IMR-90 (cell line): ENCODE measurements at regions not wholly inside any gene's neighbourhood (a gene's known extent, or its start where the extent isn't known, plus 50 kb on each side); places are given as distances from the start of the nearest gene placed in this dataset.

Source experiments
- ATAC-seq: fragments of 200-7000 bp; cut with Tn5 transposase; 2 replicates; pipeline ENCODE4 v1.9.1; 2020; ENCODE audit warnings: low read depth, mild to moderate bottlenecking, moderate library complexity
- BruUV-seq: library from RNA; stranded (reverse); fragments of 400-500 nt; replicated peaks from 2 replicates; lab custom pipeline; 2021; lab: Mats Ljungman, UMichigan
- CTCF ChIA-PET: fragments of 300-600 bp; formaldehyde crosslinking; extraction: SDS; loops from one replicate; lab custom pipeline; 2021; ENCODE audit warnings: antibody characterized with exemption; lab: Yijun Ruan, JAX
- POLR2A ChIA-PET: fragments of 300-600 bp; sonication (Branson Sonifier 250); formaldehyde crosslinking; loops from one replicate; lab custom pipeline; 2022; ENCODE audit warnings: antibody characterized with exemption; ENCODE audit not compliant: unreplicated experiment; lab: Charles Lee
- DNase-seq: peaks from one replicate; pipeline ENCODE4 v3.0.0; 2013
- H2AFZ ChIP-seq: replicated peaks from 2 replicates; pipeline ENCODE3; 2013; ENCODE audit warnings: low read length, mild to moderate bottlenecking; ENCODE audit not compliant: poor library complexity
- H2AK5ac ChIP-seq: 2 replicates; pipeline ENCODE4 v1.6.1; 2013; ENCODE audit warnings: low read depth, low read length, inconsistent platforms
- H2AK9ac ChIP-seq: replicated peaks from 2 replicates; pipeline ENCODE3; 2013; ENCODE audit warnings: mild to moderate bottlenecking, low read depth, low read length, moderate library complexity; ENCODE audit not compliant: poor library complexity
- H2BK120ac ChIP-seq: 2 replicates; pipeline ENCODE4 v1.6.1; 2013; ENCODE audit warnings: low read depth, low read length, inconsistent platforms
- H2BK15ac ChIP-seq: 3 replicates; pipeline ENCODE4 v1.6.1; 2013; ENCODE audit warnings: low read depth, low read length, inconsistent platforms
- H2BK20ac ChIP-seq: 2 replicates; pipeline ENCODE4 v1.6.1; 2013; ENCODE audit warnings: low read depth, mild to moderate bottlenecking, inconsistent platforms, low read length, moderate library complexity
- H2BK5ac ChIP-seq: 2 replicates; pipeline ENCODE4 v1.6.1; 2013; ENCODE audit warnings: mild to moderate bottlenecking, low read depth, low read length, inconsistent platforms; ENCODE audit not compliant: poor library complexity, severe bottlenecking
- H3K14ac ChIP-seq: replicated peaks from 2 replicates; pipeline ENCODE4 v1.6.1; 2013; ENCODE audit warnings: low read depth, low read length, inconsistent platforms
- H3K18ac ChIP-seq: 2 replicates; pipeline ENCODE4 v1.6.1; 2013; ENCODE audit warnings: low read depth, low read length, control low read depth
- H3K23ac ChIP-seq: 2 replicates; pipeline ENCODE4 v1.6.1; 2013; ENCODE audit warnings: low read depth, low read length, inconsistent platforms
- H3K27ac ChIP-seq: 2 replicates; pipeline ENCODE4 v1.5.1; 2013; ENCODE audit warnings: mild to moderate bottlenecking, control low read depth, low read length; ENCODE audit not compliant: insufficient read depth
- H3K27me3 ChIP-seq: 2 replicates; pipeline ENCODE4 v1.6.1; 2013; ENCODE audit warnings: low read length; ENCODE audit not compliant: control insufficient read depth, insufficient read depth
- H3K36me3 ChIP-seq: 2 replicates; pipeline ENCODE4 v1.6.1; 2013; ENCODE audit warnings: low read length, mixed read lengths; ENCODE audit not compliant: control insufficient read depth, insufficient read depth
- H3K4ac ChIP-seq: 2 replicates; pipeline ENCODE4 v1.6.1; 2013; ENCODE audit warnings: low read depth, low read length, inconsistent platforms
- H3K4me1 ChIP-seq: 2 replicates; pipeline ENCODE4 v1.6.1; 2013; ENCODE audit warnings: low read length, mixed read lengths; ENCODE audit not compliant: control insufficient read depth, insufficient read depth
- H3K4me2 ChIP-seq: 2 replicates; pipeline ENCODE4 v1.6.1; 2013; ENCODE audit warnings: low read depth, mild to moderate bottlenecking, control low read depth, low read length, moderate library complexity
- H3K4me3 ChIP-seq: 2 replicates; pipeline ENCODE4 v1.5.1; 2013; ENCODE audit warnings: low read depth, mild to moderate bottlenecking, control low read depth, low read length, moderate library complexity; ENCODE audit not compliant: insufficient read depth
- H3K56ac ChIP-seq: 2 replicates; pipeline ENCODE4 v1.6.1; 2013; ENCODE audit warnings: low read length, inconsistent platforms; ENCODE audit not compliant: insufficient read depth; ENCODE audit errors: extremely low read depth
- H3K79me1 ChIP-seq, 2 experiments: 2 replicates each; pipeline ENCODE4 v1.6.1; 2013; ENCODE audit warnings: low read length in 2 of 2, inconsistent platforms in 1 of 2, low read depth in 1 of 2
- H3K9ac ChIP-seq: 2 replicates; pipeline ENCODE4 v1.6.1; 2013; ENCODE audit warnings: low read depth, low read length, control low read depth
- H3K9me1 ChIP-seq: 2 replicates; pipeline ENCODE4 v1.6.1; 2013; ENCODE audit warnings: low read length, inconsistent platforms; ENCODE audit not compliant: insufficient read depth
- H3K9me3 ChIP-seq: 2 replicates; pipeline ENCODE4 v1.6.1; 2013; ENCODE audit warnings: low read length; ENCODE audit not compliant: control insufficient read depth, insufficient read depth
- H4K20me1 ChIP-seq: 2 replicates; pipeline ENCODE4 v1.6.1; 2013; ENCODE audit warnings: low read length, inconsistent platforms; ENCODE audit not compliant: insufficient read depth
- H4K5ac ChIP-seq: 2 replicates; pipeline ENCODE4 v1.6.1; 2013; ENCODE audit warnings: mild to moderate bottlenecking, low read depth, low read length, control low read depth
- H4K8ac ChIP-seq, 2 experiments: 2 replicates each; pipeline ENCODE4 v1.6.1; 2013; ENCODE audit warnings: low read depth in 2 of 2, low read length in 2 of 2, control low read depth in 1 of 2, inconsistent platforms in 1 of 2
- H4K91ac ChIP-seq: 2 replicates; pipeline ENCODE4 v1.6.1; 2013; ENCODE audit warnings: low read depth, low read length, inconsistent platforms; ENCODE audit not compliant: insufficient read depth
- CTCF ChIP-seq: conservative IDR thresholded peaks from 2 replicates; pipeline ENCODE4 v1.5.1; 2012; ENCODE audit warnings: mild to moderate bottlenecking, low read depth, low read length, improper control_type of control experiment
- FOS ChIP-seq: fragments of 150-350 bp; IDR thresholded peaks from 2 replicates; pipeline ENCODE4 v1.6.1; 2016; ENCODE audit warnings: low read depth, low read length
- RAD21 ChIP-seq: IDR thresholded peaks from 2 replicates; pipeline ENCODE4 v1.6.1; 2012; ENCODE audit warnings: low read length, improper control_type of control experiment
- WGBS, 2 experiments: methylation state at CpG; one replicate each; pipeline versions ENCODE4 v1.1.5 to v1.1.7; 2013; ENCODE audit warnings: missing lambda C conversion rate in 2 of 2; ENCODE audit not compliant: insufficient read length in 1 of 2; ENCODE audit errors: extremely low coverage in 2 of 2; 5-methylcytosine and 5-hydroxymethylcytosine counted together
- dilution Hi-C: fragments of 300-500 bp; cut with HindIII; formaldehyde crosslinking; loops from one replicate; pipeline ENCODE4 v1.14.3; 2018; ENCODE audit warnings: low sequenced_read_pairs; ENCODE audit not compliant: unreplicated experiment
- in situ Hi-C: fragments of 300-500 bp; cut with MboI; formaldehyde crosslinking; loops from 3 replicates; pipeline ENCODE4 v1.14.3; 2019; ENCODE audit warnings: low sequenced_read_pairs, inconsistent platforms, mixed read lengths
- intact Hi-C: fragments of 100-400 bp; cut with micrococcal nuclease; formaldehyde crosslinking; loops from 2 replicates; pipeline ENCODE4 v1.10.0; 2022

- H3K27me3 ChIP-seq, result no peaks in the 10 kb centered on the region
- intact Hi-C loops (no loop called here), dilution Hi-C loops (no loop called here), in situ Hi-C loops (no loop called here)
- no peak overlapping the region for H2BK20ac ChIP-seq
- no peaks in the 10 kb centered on the region for H3K79me1 ChIP-seq
- H3K4me3 ChIP-seq, result no peak overlapping the region
- no peaks in the 10 kb centered on the region for H3K4me1 ChIP-seq
- H3K9me3 ChIP-seq, result no peaks in the 10 kb centered on the region
- H4K91ac ChIP-seq, result no peak overlapping the region
- ChIA-PET CTCF (no interaction called here), POLR2A (no interaction called here)
- no peak overlapping the region for H2BK15ac ChIP-seq
- H3K36me3 ChIP-seq, result no peaks in the 10 kb centered on the region
- no peak overlapping the region for H2BK120ac ChIP-seq
- no peak overlapping the region for H2AFZ ChIP-seq
- H3K9ac ChIP-seq, result no peak overlapping the region
- DNase-seq (no peak), ATAC-seq (no peak)
- no peak overlapping the region for H3K27ac ChIP-seq
- no peak overlapping the region for H3K4ac ChIP-seq
- no peak overlapping the region for H2AK5ac ChIP-seq
- H3K9me1 ChIP-seq, result no peaks in the 10 kb centered on the region
- no TSS peak for BruUV-seq
- no peak overlapping the region for H2BK5ac ChIP-seq
- TF ChIP-seq CTCF (no peak), FOS (no peak), RAD21 (no peak)
- no peak overlapping the region for H3K23ac ChIP-seq
- H3K18ac ChIP-seq, result no peak overlapping the region
- no peak overlapping the region for H2AK9ac ChIP-seq
- no peak overlapping the region for H3K4me2 ChIP-seq
- no CpG with 5 or more reads among the region's 1 CpG for WGBS, 2 experiments
- H3K14ac ChIP-seq, result no peak overlapping the region
- H3K56ac ChIP-seq, result no peak overlapping the region
- no peaks in the 10 kb centered on the region for H4K20me1 ChIP-seq
- no peak overlapping the region for H4K5ac ChIP-seq
- H4K8ac ChIP-seq, result no peak overlapping the region
Measured at GRCh38 chr7:96539471-96539870, 170.2 kb downstream of the SEM1 start.
